ENCODE measurements at regions not wholly inside any gene's neighbourhood (a gene's known extent, or its start where the extent isn't known, plus 50 kb on each side); places are given as distances from the start of the nearest gene placed in this dataset.

- H3K27me3 ChIP-seq (ENCODE audit: low read depth, low read length), result peaks cover 21% of the 10 kb centered on the region
- H3K4me3 ChIP-seq (ENCODE audit: low read depth in 1 of 2, low read length in 2 of 2), result no peak overlapping the region
- H3K27ac ChIP-seq (ENCODE audit: low read length), result no peak overlapping the region
- peaks cover 0 to 11% of the 10 kb centered on the region in 2 donors for H3K4me1 ChIP-seq (ENCODE audit: control insufficient read depth in 1 of 2, insufficient read depth in 2 of 2, low read length in 2 of 2)
- H3K9me3 ChIP-seq (ENCODE audit: control insufficient read depth in 1 of 2, low read length in 2 of 2), result peaks cover 0 to 4% of the 10 kb centered on the region in 2 donors
- H3K36me3 ChIP-seq (ENCODE audit: control insufficient read depth in 1 of 2, insufficient read depth in 2 of 2, low read length in 2 of 2), result no peaks in the 10 kb centered on the region
Measured at GRCh38 chr1:38474738-38475623, 384.6 kb downstream of the RRAGC start.

- Histone ChIP-seq H3K36me3 (ENCODE audit: control insufficient read depth in 1 of 2, insufficient read depth in 2 of 2, low read length in 2 of 2) (no peaks in the 10 kb centered on the region), H3K27me3 (ENCODE audit: low read depth, low read length) (no peaks in the 10 kb centered on the region), H3K4me3 (ENCODE audit: low read depth in 1 of 2, low read length in 2 of 2) (no peak overlapping the region), H3K9me3 (ENCODE audit: control insufficient read depth in 1 of 2, low read length in 2 of 2) (peaks cover 0 to 4% of the 10 kb centered on the region in 2 donors), H3K27ac (ENCODE audit: low read length) (no peak overlapping the region), H3K4me1 (ENCODE audit: control insufficient read depth in 1 of 2, insufficient read depth in 2 of 2, low read length in 2 of 2) (no peaks in the 10 kb centered on the region)
Measured at GRCh38 chr1:38466487-38466886, 393.1 kb downstream of the RRAGC start.

GRCh38 chr1:38465460-38465859 is 394.1 kb downstream of the RRAGC start:
- Histone ChIP-seq H3K36me3 (ENCODE audit: control insufficient read depth in 1 of 2, insufficient read depth in 2 of 2, low read length in 2 of 2) (no peaks in the 10 kb centered on the region), H3K27ac (ENCODE audit: low read length) (no peak overlapping the region), H3K4me3 (ENCODE audit: low read depth in 1 of 2, low read length in 2 of 2) (no peak overlapping the region), H3K27me3 (ENCODE audit: low read depth, low read length) (no peaks in the 10 kb centered on the region), H3K9me3 (ENCODE audit: control insufficient read depth in 1 of 2, low read length in 2 of 2) (no peaks in the 10 kb centered on the region), H3K4me1 (ENCODE audit: control insufficient read depth in 1 of 2, insufficient read depth in 2 of 2, low read length in 2 of 2) (no peaks in the 10 kb centered on the region)

- Histone ChIP-seq H3K4me3 (ENCODE audit: low read depth in 1 of 2, low read length in 2 of 2) (no peak overlapping the region), H3K36me3 (ENCODE audit: control insufficient read depth in 1 of 2, insufficient read depth in 2 of 2, low read length in 2 of 2) (no peaks in the 10 kb centered on the region), H3K27me3 (ENCODE audit: low read depth, low read length) (no peaks in the 10 kb centered on the region), H3K4me1 (ENCODE audit: control insufficient read depth in 1 of 2, insufficient read depth in 2 of 2, low read length in 2 of 2) (no peaks in the 10 kb centered on the region), H3K27ac (ENCODE audit: low read length) (no peak overlapping the region), H3K9me3 (ENCODE audit: control insufficient read depth in 1 of 2, low read length in 2 of 2) (no peaks in the 10 kb centered on the region)
Measured at GRCh38 chr1:38464071-38464661, 395.4 kb downstream of the RRAGC start.

- no peak overlapping the region for H3K4me3 ChIP-seq (ENCODE audit: low read depth in 1 of 2, low read length in 2 of 2)
- H3K27me3 ChIP-seq (ENCODE audit: low read depth, low read length), result no peaks in the 10 kb centered on the region
- H3K4me1 ChIP-seq (ENCODE audit: control insufficient read depth in 1 of 2, insufficient read depth in 2 of 2, low read length in 2 of 2), result no peaks in the 10 kb centered on the region
- H3K27ac ChIP-seq (ENCODE audit: low read length), result no peak overlapping the region
- H3K9me3 ChIP-seq (ENCODE audit: control insufficient read depth in 1 of 2, low read length in 2 of 2), result no peaks in the 10 kb centered on the region
- H3K36me3 ChIP-seq (ENCODE audit: control insufficient read depth in 1 of 2, insufficient read depth in 2 of 2, low read length in 2 of 2), result no peaks in the 10 kb centered on the region
Measured at GRCh38 chr1:38463074-38463473, 396.5 kb downstream of the RRAGC start.

GRCh38 chr1:38456531-38456876 is 403.1 kb downstream of the RRAGC start:
- Histone ChIP-seq H3K9me3 (ENCODE audit: control insufficient read depth in 1 of 2, low read length in 2 of 2) (no peaks in the 10 kb centered on the region), H3K4me3 (ENCODE audit: low read depth in 1 of 2, low read length in 2 of 2) (no peak overlapping the region), H3K4me1 (ENCODE audit: control insufficient read depth in 1 of 2, insufficient read depth in 2 of 2, low read length in 2 of 2) (no peaks in the 10 kb centered on the region), H3K27ac (ENCODE audit: low read length) (no peak overlapping the region), H3K27me3 (ENCODE audit: low read depth, low read length) (no peaks in the 10 kb centered on the region), H3K36me3 (ENCODE audit: control insufficient read depth in 1 of 2, insufficient read depth in 2 of 2, low read length in 2 of 2) (no peaks in the 10 kb centered on the region)

- Histone ChIP-seq H3K9me3 (ENCODE audit: control insufficient read depth in 1 of 2, low read length in 2 of 2) (no peaks in the 10 kb centered on the region), H3K4me1 (ENCODE audit: control insufficient read depth in 1 of 2, insufficient read depth in 2 of 2, low read length in 2 of 2) (no peaks in the 10 kb centered on the region), H3K4me3 (ENCODE audit: low read depth in 1 of 2, low read length in 2 of 2) (no peak overlapping the region), H3K36me3 (ENCODE audit: control insufficient read depth in 1 of 2, insufficient read depth in 2 of 2, low read length in 2 of 2) (no peaks in the 10 kb centered on the region), H3K27me3 (ENCODE audit: low read depth, low read length) (no peaks in the 10 kb centered on the region), H3K27ac (ENCODE audit: low read length) (no peak overlapping the region)
Measured at GRCh38 chr1:38455829-38456530, 403.6 kb downstream of the RRAGC start.

GRCh38 chr1:38454749-38455441 is 404.7 kb downstream of the RRAGC start:
- Histone ChIP-seq H3K27ac (ENCODE audit: low read length) (no peak overlapping the region), H3K9me3 (ENCODE audit: control insufficient read depth in 1 of 2, low read length in 2 of 2) (no peaks in the 10 kb centered on the region), H3K27me3 (ENCODE audit: low read depth, low read length) (no peaks in the 10 kb centered on the region), H3K4me3 (ENCODE audit: low read depth in 1 of 2, low read length in 2 of 2) (no peak overlapping the region), H3K4me1 (ENCODE audit: control insufficient read depth in 1 of 2, insufficient read depth in 2 of 2, low read length in 2 of 2) (no peaks in the 10 kb centered on the region), H3K36me3 (ENCODE audit: control insufficient read depth in 1 of 2, insufficient read depth in 2 of 2, low read length in 2 of 2) (no peaks in the 10 kb centered on the region)

- no peaks in the 10 kb centered on the region for H3K9me3 ChIP-seq (ENCODE audit: control insufficient read depth in 1 of 2, low read length in 2 of 2)
Measured at GRCh38 chr1:38454236-38454635, 405.3 kb downstream of the RRAGC start.

GRCh38 chr1:38452246-38452645 is 405.7 kb upstream of the POU3F1 start:
- Histone ChIP-seq H3K4me3 (ENCODE audit: low read depth in 1 of 2, low read length in 2 of 2) (no peak overlapping the region), H3K36me3 (ENCODE audit: control insufficient read depth in 1 of 2, insufficient read depth in 2 of 2, low read length in 2 of 2) (no peaks in the 10 kb centered on the region), H3K27me3 (ENCODE audit: low read depth, low read length) (no peaks in the 10 kb centered on the region), H3K9me3 (ENCODE audit: control insufficient read depth in 1 of 2, low read length in 2 of 2) (no peaks in the 10 kb centered on the region), H3K4me1 (ENCODE audit: control insufficient read depth in 1 of 2, insufficient read depth in 2 of 2, low read length in 2 of 2) (no peaks in the 10 kb centered on the region), H3K27ac (ENCODE audit: low read length) (no peak overlapping the region)

More at GRCh38 chr1:38454236-38454635, 405.3 kb downstream of the RRAGC start:
- H3K27me3 ChIP-seq (ENCODE audit: low read depth, low read length), result no peaks in the 10 kb centered on the region
- H3K27ac ChIP-seq (ENCODE audit: low read length), result no peak overlapping the region
- H3K4me3 ChIP-seq (ENCODE audit: low read depth in 1 of 2, low read length in 2 of 2), result no peak overlapping the region
- no peaks in the 10 kb centered on the region for H3K4me1 ChIP-seq (ENCODE audit: control insufficient read depth in 1 of 2, insufficient read depth in 2 of 2, low read length in 2 of 2)
- no peaks in the 10 kb centered on the region for H3K36me3 ChIP-seq (ENCODE audit: control insufficient read depth in 1 of 2, insufficient read depth in 2 of 2, low read length in 2 of 2)

- no peaks in the 10 kb centered on the region for H3K4me1 ChIP-seq (ENCODE audit: control insufficient read depth in 1 of 2, insufficient read depth in 2 of 2, low read length in 2 of 2)
- H3K27me3 ChIP-seq (ENCODE audit: low read depth, low read length), result no peaks in the 10 kb centered on the region
- no peaks in the 10 kb centered on the region for H3K36me3 ChIP-seq (ENCODE audit: control insufficient read depth in 1 of 2, insufficient read depth in 2 of 2, low read length in 2 of 2)
- H3K27ac ChIP-seq (ENCODE audit: low read length), result no peak overlapping the region
- no peaks in the 10 kb centered on the region for H3K9me3 ChIP-seq (ENCODE audit: control insufficient read depth in 1 of 2, low read length in 2 of 2)
- H3K4me3 ChIP-seq (ENCODE audit: low read depth in 1 of 2, low read length in 2 of 2), result no peak overlapping the region
Measured at GRCh38 chr1:38451541-38451993, 405.0 kb upstream of the POU3F1 start.
